CD4-positive, alpha-beta memory T cell (primary cell): ENCODE measurements at regions not wholly inside any gene's neighbourhood (a gene's known extent, or its start where the extent isn't known, plus 50 kb on each side); places are given as distances from the start of the nearest gene placed in this dataset.

Experiments
- CTCF ChIA-PET: fragments of 350-600 bp; sonication (Branson Sonifier 250); formaldehyde crosslinking; loops from one replicate; lab custom pipeline; 2021; ENCODE audit warnings: inconsistent platforms; ENCODE audit not compliant: partially characterized antibody; lab: Charles Lee
- POLR2A ChIA-PET: fragments of 350-600 bp; sonication (Branson Sonifier 250); formaldehyde crosslinking; loops from one replicate; lab custom pipeline; 2021; ENCODE audit not compliant: partially characterized antibody; lab: Charles Lee
- DNase-seq, 5 donors: peaks; one replicate each; pipeline versions ENCODE4 v3.0.0 to v3.0.0-alpha.2; 2020 to 2022; ENCODE audit warnings: mixed read lengths in 1 of 5
- H3K27ac ChIP-seq: one replicate; pipeline ENCODE4 v1.7.0; 2013; ENCODE audit warnings: low read depth, low read length
- H3K27me3 ChIP-seq: 2 replicates; pipeline ENCODE4 v1.7.0; 2013; ENCODE audit warnings: mild to moderate bottlenecking, low read length, moderate library complexity; ENCODE audit not compliant: insufficient read depth
- H3K36me3 ChIP-seq: 2 replicates; pipeline ENCODE4 v1.7.0; 2013; ENCODE audit warnings: mild to moderate bottlenecking, low read length, moderate library complexity; ENCODE audit not compliant: insufficient read depth
- H3K4me1 ChIP-seq: 2 replicates; pipeline ENCODE4 v1.7.0; 2013; ENCODE audit warnings: mild to moderate bottlenecking, low read length, moderate library complexity; ENCODE audit not compliant: insufficient read depth
- H3K4me3 ChIP-seq, 2 donors: one replicate each; pipeline ENCODE4 v1.7.0; 2013; ENCODE audit warnings: low read length in 2 of 2, mild to moderate bottlenecking in 1 of 2
- H3K9me3 ChIP-seq, 2 donors: one replicate each; pipeline ENCODE4 v1.7.0; 2013; ENCODE audit warnings: low read length in 2 of 2, control low read depth in 1 of 2; ENCODE audit not compliant: control insufficient read depth in 1 of 2
- H3K27ac Mint-ChIP-seq, 7 donors: one replicate each; pipeline ENCODE4 v1.8.0; 2020 to 2021; ENCODE audit warnings: mixed read lengths in 7 of 7, mild to moderate bottlenecking in 6 of 7, inconsistent platforms in 3 of 7, moderate library complexity in 3 of 7
- H3K27me3 Mint-ChIP-seq, 2 donors: one replicate each; pipeline ENCODE4 v1.8.0; 2020 to 2021; ENCODE audit warnings: mixed read lengths in 2 of 2
- H3K36me3 Mint-ChIP-seq, 2 donors: one replicate each; pipeline ENCODE4 v1.8.0; 2020 to 2021; ENCODE audit warnings: mixed read lengths in 2 of 2, inconsistent platforms in 1 of 2, mild to moderate bottlenecking in 1 of 2
- H3K4me1 Mint-ChIP-seq, 4 donors: one replicate each; pipeline ENCODE4 v1.8.0; 2020 to 2021; ENCODE audit warnings: mixed read lengths in 4 of 4, mild to moderate bottlenecking in 1 of 4
- H3K4me3 Mint-ChIP-seq, 8 donors: one replicate each; pipeline ENCODE4 v1.8.0; 2020 to 2021; ENCODE audit warnings: mixed read lengths in 8 of 8, mild to moderate bottlenecking in 7 of 8, moderate library complexity in 6 of 8, inconsistent platforms in 3 of 8
- H3K9me3 Mint-ChIP-seq, 8 donors: one replicate each; pipeline ENCODE4 v1.8.0; 2020 to 2021; ENCODE audit warnings: mixed read lengths in 8 of 8, mild to moderate bottlenecking in 5 of 8, inconsistent platforms in 3 of 8, moderate library complexity in 1 of 8
- intact Hi-C: fragments of 100-400 bp; cut with micrococcal nuclease; formaldehyde crosslinking; loops from one replicate; pipeline ENCODE4 v1.15.1; 2023

GRCh38 chr3:187943677-187944389 is 198.6 kb upstream of the BCL6 start:
- intact Hi-C loops = no loop called here
- Histone ChIP-seq H3K27me3 (no peaks in the 10 kb centered on the region), H3K4me3 (no peak overlapping the region), H3K9me3 (no peaks in the 10 kb centered on the region), H3K4me1 (peaks cover 10% of the 10 kb centered on the region), H3K36me3 (no peaks in the 10 kb centered on the region), H3K27ac (no peak overlapping the region)
- Mint-ChIP-seq H3K36me3 (no peaks in the 10 kb centered on the region), H3K4me1 (peaks cover 0 to 9% (median under 1%) of the 10 kb centered on the region in 4 donors), H3K4me3 (no peak overlapping the region), H3K27me3 (no peaks in the 10 kb centered on the region), H3K27ac (no peak overlapping the region), H3K9me3 (no peaks in the 10 kb centered on the region)
- CTCF ChIA-PET = interaction anchor here (1.0 kb wide), 1 partner anchor 137 kb away, joined by 3 read pairs; no protein-coding TSS in a partner anchor
- DNase-seq = no peak
- POLR2A ChIA-PET = interaction anchor here (0.7 to 1.0 kb wide), 3 partner anchors 8 to 83 kb away, joined by 3 to 5 read pairs (median 4); no protein-coding TSS in a partner anchor

- no peaks in the 10 kb centered on the region for H3K36me3 Mint-ChIP-seq
- CTCF ChIA-PET = interaction anchor here (1.0 to 2.0 kb wide), 2 partner anchors 138 to 204 kb away, joined by 3 to 6 read pairs; no protein-coding TSS in a partner anchor
- intact Hi-C loops = no loop called here
These were observed 199.3 kb upstream of the BCL6 start for GRCh38 chr3:187944390-187945179.

GRCh38 chr3:187945374-187945773 is 200.1 kb upstream of the BCL6 start:
- Mint-ChIP-seq H3K9me3 (no peaks in the 10 kb centered on the region), H3K27me3 (no peaks in the 10 kb centered on the region), H3K4me1 (peaks cover 0 to 9% (median under 1%) of the 10 kb centered on the region in 4 donors), H3K36me3 (no peaks in the 10 kb centered on the region), H3K4me3 (no peak overlapping the region), H3K27ac (no peak overlapping the region)
- Histone ChIP-seq H3K27me3 (no peaks in the 10 kb centered on the region), H3K4me3 (no peak overlapping the region), H3K9me3 (no peaks in the 10 kb centered on the region), H3K4me1 (peaks cover 10% of the 10 kb centered on the region), H3K36me3 (no peaks in the 10 kb centered on the region), H3K27ac (no peak overlapping the region)
- POLR2A ChIA-PET = no interaction called here
- CTCF ChIA-PET = interaction anchor here (2.0 kb wide), 1 partner anchor 205 kb away, joined by 6 read pairs; no protein-coding TSS in a partner anchor
- intact Hi-C loops = no loop called here
- no peak for DNase-seq

More at GRCh38 chr3:187944390-187945179, 199.3 kb upstream of the BCL6 start:
- no peaks in the 10 kb centered on the region for H3K9me3 ChIP-seq
- H3K27me3 Mint-ChIP-seq = no peaks in the 10 kb centered on the region
- H3K4me1 ChIP-seq = peaks cover 10% of the 10 kb centered on the region
- no peak overlapping the region for H3K4me3 Mint-ChIP-seq
- H3K4me3 ChIP-seq = no peak overlapping the region
- H3K4me1 Mint-ChIP-seq = peaks cover 0 to 9% (median under 1%) of the 10 kb centered on the region in 4 donors
- H3K36me3 ChIP-seq = no peaks in the 10 kb centered on the region
- POLR2A ChIA-PET = interaction anchor here (0.7 to 1.0 kb wide), 3 partner anchors 9 to 84 kb away, joined by 3 to 5 read pairs (median 4); no protein-coding TSS in a partner anchor
- no peaks in the 10 kb centered on the region for H3K27me3 ChIP-seq
- H3K9me3 Mint-ChIP-seq = no peaks in the 10 kb centered on the region
- H3K27ac Mint-ChIP-seq = no peak overlapping the region
- H3K27ac ChIP-seq = no peak overlapping the region
- no peak for DNase-seq

GRCh38 chr3:187946163-187946691 is 201.0 kb upstream of the BCL6 start:
- no peak overlapping the region for H3K4me3 Mint-ChIP-seq
- Histone ChIP-seq H3K9me3 (no peaks in the 10 kb centered on the region), H3K27me3 (no peaks in the 10 kb centered on the region), H3K4me3 (no peak overlapping the region), H3K4me1 (peaks cover 10% of the 10 kb centered on the region), H3K36me3 (no peaks in the 10 kb centered on the region), H3K27ac (no peak overlapping the region)
- intact Hi-C loops = no loop called here
- ChIA-PET POLR2A (no interaction called here), CTCF (interaction anchor here (1.3 to 2.0 kb wide), 2 partner anchors 9 to 206 kb away, joined by 4 to 6 read pairs; no protein-coding TSS in a partner anchor)
- DNase-seq = no peak
- H3K36me3 Mint-ChIP-seq = no peaks in the 10 kb centered on the region
- peaks cover 0 to 9% (median under 1%) of the 10 kb centered on the region in 4 donors for H3K4me1 Mint-ChIP-seq
- peak overlapping the region in 1 of 7 donors; percentile 0 for H3K27ac Mint-ChIP-seq
- no peaks in the 10 kb centered on the region for H3K9me3 Mint-ChIP-seq
- H3K27me3 Mint-ChIP-seq = no peaks in the 10 kb centered on the region

- Histone ChIP-seq H3K36me3 (no peaks in the 10 kb centered on the region), H3K27me3 (no peaks in the 10 kb centered on the region), H3K4me3 (no peak overlapping the region), H3K9me3 (no peaks in the 10 kb centered on the region), H3K27ac (no peak overlapping the region), H3K4me1 (peaks cover 14% of the 10 kb centered on the region)
- H3K27me3 Mint-ChIP-seq = no peaks in the 10 kb centered on the region
- ChIA-PET CTCF (interaction anchor here (1.3 kb wide), 1 partner anchor 9 kb away, joined by 4 read pairs; no protein-coding TSS in a partner anchor), POLR2A (no interaction called here)
- intact Hi-C loops = no loop called here
- DNase-seq = no peak
- peaks cover 5 to 16% (median 7%) of the 10 kb centered on the region in 4 donors for H3K4me1 Mint-ChIP-seq
- no peak overlapping the region for H3K4me3 Mint-ChIP-seq
- no peaks in the 10 kb centered on the region for H3K36me3 Mint-ChIP-seq
- peak overlapping the region in 1 of 7 donors; percentile 64 for H3K27ac Mint-ChIP-seq
- H3K9me3 Mint-ChIP-seq = no peaks in the 10 kb centered on the region
These were observed 201.7 kb upstream of the BCL6 start for GRCh38 chr3:187946981-187947380.

GRCh38 chr3:187947927-187948682 is 202.8 kb upstream of the BCL6 start:
- ChIA-PET POLR2A (interaction anchor here (1.0 to 1.2 kb wide), 2 partner anchors 9 to 29 kb away, joined by 3 to 4 read pairs; no protein-coding TSS in a partner anchor), CTCF (interaction anchor here (1.3 kb wide), 1 partner anchor 11 kb away, joined by 4 read pairs; no protein-coding TSS in a partner anchor)
- intact Hi-C loops = no loop called here
- no peak overlapping the region for H3K27ac ChIP-seq
- Mint-ChIP-seq H3K27ac (no peak overlapping the region), H3K9me3 (no peaks in the 10 kb centered on the region), H3K27me3 (no peaks in the 10 kb centered on the region), H3K36me3 (no peaks in the 10 kb centered on the region), H3K4me1 (peaks cover 5 to 19% (median 8%) of the 10 kb centered on the region in 4 donors), H3K4me3 (no peak overlapping the region)
- H3K36me3 ChIP-seq = no peaks in the 10 kb centered on the region
- no peaks in the 10 kb centered on the region for H3K9me3 ChIP-seq
- DNase-seq = no peak
- peaks cover 15% of the 10 kb centered on the region for H3K4me1 ChIP-seq
- no peak overlapping the region for H3K4me3 ChIP-seq
- no peaks in the 10 kb centered on the region for H3K27me3 ChIP-seq
